ENCODE measurements at regions not wholly inside any gene's neighbourhood (a gene's known extent, or its start where the extent isn't known, plus 50 kb on each side); places are given as distances from the start of the nearest gene placed in this dataset.
"Not testable (repeated sequence)": the region's sequence is repeated elsewhere in the genome, so short reads cannot be mapped to it uniquely, and the experiment has no call there.

DNA sequence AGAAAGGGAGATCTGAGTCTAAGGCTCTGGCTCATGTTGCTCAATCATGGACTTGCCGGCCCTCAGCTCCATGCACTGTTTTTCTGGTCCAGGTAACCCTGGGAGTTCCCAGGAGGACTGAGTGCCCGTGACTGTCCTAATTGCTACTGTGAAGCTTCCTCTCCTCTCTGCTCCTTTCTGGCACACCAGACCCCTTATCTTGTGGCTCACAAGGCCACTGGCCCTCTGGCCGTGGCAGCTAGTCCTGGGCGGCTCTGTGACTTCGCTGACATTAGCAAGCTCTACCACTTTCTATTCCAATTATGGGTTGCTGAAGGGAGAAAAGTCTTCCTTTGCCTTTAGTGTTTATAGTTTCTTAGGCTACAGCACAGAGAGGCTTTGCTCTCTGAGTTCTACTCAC, 380.2 kb downstream of the RWDD3 start:
- DNase-seq (ENCODE audit: low read depth): no peak

DNA sequence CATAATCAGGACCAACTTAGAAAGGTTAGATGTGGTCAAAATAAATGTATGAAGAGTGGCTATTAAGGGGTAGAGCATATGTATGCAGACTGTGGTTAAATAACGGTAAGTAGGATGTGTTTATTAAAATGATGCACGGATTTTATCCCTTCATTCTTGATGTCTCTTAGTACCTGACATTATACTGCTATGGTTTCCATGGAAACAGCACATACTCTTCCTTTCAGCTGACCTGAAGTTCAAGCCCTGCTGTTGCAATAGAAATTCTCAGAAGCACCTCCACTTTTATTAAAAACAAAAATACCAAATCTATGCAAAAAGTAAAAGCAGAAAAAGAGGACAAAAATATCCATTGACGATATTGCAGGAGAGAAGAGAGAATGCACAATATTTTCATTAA, 381.4 kb downstream of the RWDD3 start:
- no peak for DNase-seq (ENCODE audit: low read depth)

DNA sequence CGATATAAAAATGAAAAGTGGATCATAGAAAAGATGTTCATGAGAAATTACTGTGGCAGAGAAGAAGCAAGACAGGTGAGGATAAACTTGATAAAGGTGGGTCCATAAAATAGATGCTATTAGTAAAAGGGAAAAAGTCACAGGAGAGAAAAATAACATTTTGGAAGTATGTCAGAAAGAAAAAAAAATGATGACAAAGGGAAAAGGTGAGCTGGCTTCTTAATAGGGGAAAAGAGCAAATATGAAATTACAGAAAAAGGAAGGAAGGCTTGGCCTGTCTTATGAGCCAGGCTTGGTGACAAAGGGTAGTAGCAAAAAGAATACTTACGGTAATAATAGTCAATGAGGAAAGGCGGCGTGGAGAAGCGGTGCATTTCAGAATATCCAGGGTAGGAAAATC, 386.1 kb downstream of the RWDD3 start:
- no peak for DNase-seq (ENCODE audit: low read depth)

DNA sequence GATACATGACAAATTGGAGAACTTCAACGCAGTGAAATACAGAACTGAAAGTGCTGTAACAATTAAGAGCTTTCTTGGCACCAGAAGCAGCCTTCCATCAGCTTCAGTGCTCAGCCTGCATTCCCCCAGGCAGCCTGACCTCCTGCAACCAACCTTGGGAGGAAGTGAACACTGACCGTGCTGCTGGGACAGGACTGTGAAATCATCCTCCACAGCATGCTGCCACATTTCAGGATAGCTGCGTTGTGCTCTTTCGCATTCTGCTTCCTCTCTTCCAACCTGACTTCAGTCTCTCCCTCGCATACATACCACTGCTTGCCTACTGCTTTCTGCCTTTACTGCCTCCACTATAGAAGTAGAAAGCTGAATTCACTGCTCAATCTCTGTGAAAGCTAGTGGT, 388.6 kb downstream of the RWDD3 start:
- no peak for DNase-seq (ENCODE audit: low read depth)

DNA sequence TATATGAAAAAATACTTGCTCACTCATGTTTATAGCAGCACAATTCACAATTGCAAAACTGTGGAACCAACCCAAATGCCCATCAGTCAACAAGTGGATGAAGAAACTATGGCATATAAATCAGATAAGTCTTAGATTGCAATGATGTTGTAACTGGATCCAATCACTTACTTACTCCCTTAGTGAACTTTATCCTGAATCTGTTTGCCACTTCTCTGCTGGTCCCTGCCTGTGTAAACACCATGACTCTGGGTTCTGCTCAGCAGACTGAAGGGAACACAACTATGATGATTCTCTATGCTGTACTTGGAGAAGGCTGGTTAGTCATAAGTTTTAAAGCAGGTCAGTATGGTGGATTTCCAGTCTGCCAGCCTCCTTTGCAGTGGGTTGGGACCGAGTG, 391.2 kb downstream of the RWDD3 start:
- no peak for DNase-seq (ENCODE audit: low read depth)

DNA sequence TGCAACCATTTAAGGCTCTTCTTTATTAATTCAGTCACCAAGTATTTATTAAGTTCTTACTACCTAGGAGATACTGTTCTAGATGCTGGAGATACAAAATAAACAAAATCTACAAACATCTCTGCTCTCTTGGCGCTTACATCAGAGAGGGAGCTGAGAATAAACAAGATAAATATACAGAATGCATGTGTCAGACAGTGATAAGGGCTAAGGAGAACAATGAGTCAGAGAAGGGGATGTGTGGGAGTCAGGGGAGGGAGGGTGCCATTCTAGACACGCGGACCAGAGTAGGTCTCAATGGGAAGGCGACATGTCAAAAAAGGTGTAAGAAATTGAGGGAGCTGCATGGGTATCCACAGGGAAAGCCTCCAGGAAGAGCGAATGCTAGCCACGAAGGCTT, 393.2 kb downstream of the RWDD3 start:
- no peak for DNase-seq (ENCODE audit: low read depth)

DNA sequence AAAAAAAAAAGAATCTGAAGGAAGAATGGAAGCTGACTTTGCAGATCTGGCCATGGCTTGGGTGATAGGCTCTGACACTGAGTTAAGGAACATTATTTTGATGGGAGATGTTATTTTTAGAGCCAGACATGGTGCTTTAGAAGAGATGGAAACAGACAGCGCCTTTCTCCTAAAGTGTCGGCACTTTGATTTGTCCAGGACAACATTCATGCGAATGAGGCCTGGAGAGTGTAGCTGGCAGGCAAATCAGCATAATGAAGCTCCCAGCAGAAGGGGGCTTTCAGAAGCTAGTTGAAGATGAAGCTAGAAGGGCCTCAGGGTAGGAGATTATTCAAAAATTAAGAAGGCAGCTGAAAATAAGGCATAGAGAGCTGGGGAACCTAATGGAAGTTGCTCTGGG, 397.7 kb downstream of the RWDD3 start:
- DNase-seq (ENCODE audit: low read depth): no peak

DNA sequence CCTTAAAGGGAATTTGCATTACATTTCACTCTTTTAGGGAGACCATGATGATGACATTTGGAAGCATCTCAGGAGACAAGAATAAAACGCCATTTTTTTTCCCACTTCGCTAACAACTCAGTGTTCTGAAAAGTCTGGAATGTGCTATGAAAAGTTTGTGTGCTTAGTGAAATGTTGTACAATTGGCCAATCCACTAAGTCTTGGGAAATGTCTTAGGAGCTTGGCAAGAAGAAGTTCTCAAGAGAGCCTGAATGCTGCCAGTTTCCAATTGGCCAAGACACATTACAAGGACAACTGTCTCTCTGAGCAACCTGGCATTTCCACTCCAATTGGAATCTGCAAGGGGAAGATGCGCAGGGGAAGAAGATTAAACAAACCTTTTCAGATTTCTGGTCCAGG, 401.8 kb downstream of the RWDD3 start:
- DNase-seq (ENCODE audit: low read depth): no peak

DNA sequence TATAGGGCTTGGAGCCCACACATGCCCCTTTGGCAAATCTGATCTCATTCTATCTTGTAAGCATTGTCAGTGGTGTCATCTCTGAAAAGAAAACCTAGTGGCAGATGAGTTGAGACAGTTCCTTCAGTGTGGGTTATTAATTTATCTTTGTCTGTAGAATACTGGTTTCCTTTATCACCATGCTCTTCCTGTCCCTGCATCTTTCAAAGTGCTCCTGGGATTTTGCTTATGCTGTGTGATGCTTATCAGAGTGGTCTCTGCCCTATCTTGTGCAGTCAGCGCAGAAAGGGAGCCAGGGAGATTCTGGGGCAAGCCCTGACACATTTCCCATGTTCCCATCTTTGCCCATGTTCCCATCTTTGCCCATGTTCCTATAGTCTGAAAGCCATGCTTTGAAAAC, 402.9 kb downstream of the RWDD3 start:
- DNase-seq (ENCODE audit: low read depth): no peak

DNA sequence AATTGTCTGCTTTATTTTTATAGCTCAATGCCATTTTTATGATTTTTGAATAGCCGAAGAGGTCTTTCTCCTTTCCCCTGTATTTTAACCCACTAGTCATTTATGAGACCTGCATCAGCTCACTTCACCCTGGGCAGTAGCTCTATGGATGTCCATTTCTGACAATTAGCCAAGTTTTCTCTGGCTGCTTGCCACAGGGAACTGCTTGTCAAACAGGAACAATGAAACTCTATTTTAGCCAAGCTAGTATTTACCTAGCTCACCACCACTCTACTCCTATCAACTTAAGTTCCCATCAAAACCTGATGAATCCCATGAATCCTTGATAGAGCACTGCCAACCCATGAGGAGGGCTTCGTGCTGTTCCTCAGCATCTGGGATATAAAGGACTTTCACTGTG, 406.7 kb downstream of the RWDD3 start:
- DNase-seq (ENCODE audit: low read depth): no peak

DNA sequence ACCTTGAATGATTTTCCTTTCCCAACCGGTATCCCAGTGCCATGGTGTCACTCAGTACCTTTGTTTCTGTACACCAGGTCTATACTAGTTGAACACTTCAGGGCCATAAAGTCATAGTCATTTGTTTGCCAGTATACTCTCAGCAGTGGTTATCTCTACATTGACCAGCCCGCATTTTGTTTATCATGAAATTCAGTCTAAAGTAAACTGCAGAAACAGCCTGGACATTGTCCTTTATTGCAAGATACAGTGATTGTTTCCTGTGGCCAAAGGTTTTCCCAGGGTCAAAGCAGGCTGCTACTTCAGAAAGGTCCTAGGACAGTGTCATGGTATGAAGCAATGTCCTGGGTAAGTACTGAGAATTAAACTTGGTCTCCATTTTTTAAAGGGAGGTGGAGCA, 407.4 kb downstream of the RWDD3 start:
- DNase-seq (ENCODE audit: low read depth): no peak

DNA sequence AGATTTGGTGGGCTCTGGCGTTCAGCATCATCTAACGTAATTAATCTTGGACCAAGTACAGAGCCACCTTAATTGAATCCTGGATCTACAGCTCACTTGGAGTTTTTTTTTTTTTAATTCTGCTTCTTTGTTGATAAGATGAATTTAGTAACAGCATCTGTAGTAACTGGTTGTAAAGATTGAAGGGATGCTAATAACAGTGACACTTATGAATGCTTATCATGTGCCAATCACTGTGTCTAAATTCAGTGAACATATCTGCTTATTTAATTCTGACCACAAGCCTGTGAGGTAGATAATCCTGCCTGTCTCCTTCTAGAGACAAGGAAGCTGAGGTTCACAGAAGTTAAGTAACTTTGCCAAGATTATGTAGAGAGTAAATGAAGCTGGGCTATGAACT, 408.0 kb downstream of the RWDD3 start:
- DNase-seq (ENCODE audit: low read depth): no peak

DNA sequence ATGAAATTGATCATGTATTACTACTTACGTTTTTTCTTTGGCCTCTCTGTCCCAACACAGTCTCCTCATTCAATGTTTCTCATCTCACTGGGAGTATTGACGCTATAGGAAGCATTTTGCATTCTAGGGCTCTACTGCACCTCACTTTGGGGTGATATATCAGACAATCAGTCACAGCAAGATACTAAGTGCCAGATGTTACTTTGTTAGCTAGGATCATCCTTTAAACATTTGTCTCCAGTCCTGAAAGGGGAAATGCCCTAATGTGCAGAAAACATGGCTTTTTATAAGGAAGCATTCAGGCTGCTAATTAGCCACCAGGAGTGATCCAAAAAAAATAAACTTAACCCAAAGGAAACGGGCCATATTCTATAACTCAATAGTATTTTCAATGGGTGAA, 409.1 kb downstream of the RWDD3 start:
- DNase-seq (ENCODE audit: low read depth): no peak

DNA sequence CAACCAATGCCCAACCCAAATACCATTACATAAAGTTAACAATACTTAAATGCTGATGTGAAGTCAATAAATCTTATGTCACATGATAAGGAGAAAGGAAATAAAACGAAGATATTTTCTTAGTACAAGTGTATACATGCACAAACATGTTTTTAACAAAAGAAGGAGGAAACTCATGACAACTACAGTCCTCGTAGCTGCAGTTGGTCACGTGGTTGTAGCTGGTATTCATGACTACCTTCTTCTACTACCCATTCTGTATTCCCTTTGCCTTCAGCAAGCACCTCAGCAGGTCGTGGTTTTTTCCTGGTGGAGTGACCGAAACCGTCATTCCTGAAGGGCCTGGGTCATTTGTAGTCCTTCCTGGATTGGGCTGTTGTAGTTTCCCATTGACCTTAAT, 411.1 kb downstream of the RWDD3 start:
- DNase-seq (ENCODE audit: low read depth): not testable (repeated sequence)

DNA sequence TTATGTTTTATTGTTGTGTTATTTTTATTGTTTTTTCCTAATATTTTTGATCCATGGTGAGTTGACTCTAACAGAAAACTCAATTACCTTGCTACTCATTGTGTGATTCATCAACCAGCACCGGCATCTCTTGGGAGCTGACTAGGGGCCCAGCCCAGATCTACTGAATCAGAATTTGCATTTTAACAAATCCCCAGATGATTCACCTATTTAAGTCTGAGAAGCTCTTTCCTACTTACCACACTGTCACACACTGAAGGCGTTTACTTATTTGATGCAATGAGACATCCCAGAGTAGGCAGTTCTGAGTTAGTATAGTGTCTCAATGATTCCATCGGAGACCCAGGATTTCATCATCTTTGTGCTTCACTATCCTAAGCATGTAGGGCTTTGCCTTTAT, 416.6 kb downstream of the RWDD3 start:
- DNase-seq (ENCODE audit: low read depth): no peak

DNA sequence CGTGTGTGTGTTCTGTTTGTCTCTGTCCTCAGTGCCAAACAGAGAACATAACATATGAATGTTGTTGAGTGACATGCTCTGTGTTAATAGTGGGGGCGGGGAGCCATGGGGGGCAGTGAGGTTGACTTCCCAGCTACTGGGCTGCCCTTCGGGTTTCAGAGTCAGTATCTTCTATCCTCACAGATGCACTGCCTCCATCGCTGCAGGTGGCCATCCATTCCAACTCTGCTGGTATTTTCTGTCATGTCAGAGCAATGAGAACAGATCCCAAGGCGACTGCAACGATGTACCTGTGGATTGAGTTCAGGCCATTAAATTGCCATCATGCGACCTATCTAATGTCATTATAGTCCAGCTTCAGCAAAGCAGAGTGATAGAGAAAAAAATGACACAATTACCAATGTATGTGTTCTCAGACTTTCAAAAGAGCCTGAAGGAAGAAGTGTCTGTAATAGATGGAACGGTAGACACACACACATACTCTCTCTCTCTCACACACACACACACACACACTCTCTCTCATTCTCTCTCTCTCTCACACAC, 418.5 kb downstream of the RWDD3 start:
- no peak for DNase-seq (ENCODE audit: low read depth)

DNA sequence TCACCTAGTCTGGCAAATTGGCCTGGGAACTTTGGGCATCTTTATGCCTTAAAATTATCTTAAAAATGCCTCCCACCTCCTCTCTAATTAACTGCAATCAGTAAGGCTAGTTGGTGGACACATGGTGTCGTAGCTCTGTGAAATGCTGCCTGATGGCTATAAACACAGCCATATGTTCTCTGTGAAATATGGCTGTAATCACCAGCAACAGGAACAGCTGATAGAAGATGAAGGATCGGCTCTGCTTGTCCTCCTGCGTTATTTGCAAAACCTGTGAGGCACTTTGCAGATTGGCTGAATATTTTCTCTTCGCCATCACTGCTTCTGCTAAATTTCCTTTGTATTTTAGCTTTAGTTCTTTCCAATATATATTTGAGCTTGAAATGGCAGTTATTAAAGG, 419.6 kb downstream of the RWDD3 start:
- DNase-seq (ENCODE audit: low read depth): no peak

DNA sequence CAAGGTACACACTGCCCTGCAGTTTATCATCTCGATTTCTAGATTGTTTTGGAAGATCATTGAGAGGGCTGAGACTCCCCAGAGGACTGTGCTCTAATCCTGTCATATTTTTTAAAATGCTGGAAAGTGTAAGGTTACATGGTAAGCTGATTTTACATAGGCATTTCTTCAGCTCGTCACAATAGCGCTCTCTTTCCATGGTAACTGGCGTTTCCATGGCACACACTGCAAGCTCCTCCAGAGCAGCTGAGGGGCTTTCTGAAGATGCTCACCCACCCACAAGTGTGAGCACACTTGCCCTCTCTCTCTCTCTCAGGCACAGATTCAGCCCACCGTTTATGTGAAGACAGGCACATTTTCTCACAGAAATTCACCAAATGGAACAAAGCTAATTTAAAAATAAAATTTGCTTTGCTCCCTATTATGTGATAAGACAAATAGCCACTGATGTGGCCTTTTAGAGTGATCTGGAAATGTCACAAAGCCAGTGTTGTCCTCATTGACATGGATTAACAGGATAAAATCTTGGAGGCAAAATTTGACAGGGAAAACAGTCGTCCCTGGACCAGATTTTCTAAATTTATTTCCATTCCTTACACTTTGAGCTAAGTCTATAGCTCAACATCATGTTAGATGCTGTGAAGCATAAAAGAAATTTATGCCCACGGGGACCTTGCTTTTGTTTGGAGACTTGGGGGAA, 421.5 kb downstream of the RWDD3 start:
- no peak for DNase-seq (ENCODE audit: low read depth)

DNA sequence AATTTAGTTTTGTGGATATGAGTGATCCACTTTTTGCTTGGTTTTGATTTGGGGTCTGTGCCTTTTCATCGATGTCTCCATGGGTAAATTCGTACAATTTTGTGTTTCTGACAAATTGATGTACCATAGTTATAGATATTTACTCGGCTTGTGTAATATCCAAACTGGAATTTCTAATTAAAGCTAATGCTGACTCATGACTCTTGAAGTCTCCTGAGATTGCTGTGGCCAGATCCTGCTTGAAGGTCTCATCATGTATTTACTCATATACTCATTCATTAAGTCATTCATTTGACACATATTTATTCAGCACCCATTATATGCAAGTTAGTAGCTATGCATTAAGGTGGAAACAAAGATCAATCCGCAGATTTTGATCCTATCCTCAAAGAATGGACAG, 423.2 kb downstream of the RWDD3 start:
- no peak for DNase-seq (ENCODE audit: low read depth)

DNA sequence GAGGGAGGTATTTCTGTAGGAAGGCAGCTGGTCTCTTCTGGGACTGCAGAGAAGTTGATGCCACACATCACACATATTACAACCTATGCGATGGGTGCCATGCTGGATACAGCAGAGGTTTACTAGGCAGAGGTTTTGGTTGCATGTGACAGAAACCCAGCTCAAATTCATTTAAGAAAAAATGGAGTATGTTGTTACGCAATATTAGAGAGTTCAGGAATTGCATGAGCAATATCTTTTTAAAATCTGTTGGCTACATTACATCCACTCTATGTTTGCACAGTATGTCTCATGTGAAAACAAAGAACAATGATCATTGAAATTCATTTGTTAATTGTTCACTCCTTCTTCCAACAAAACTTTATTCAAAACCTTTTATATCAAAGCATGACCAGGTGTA, 425.2 kb downstream of the RWDD3 start:
- no peak for DNase-seq (ENCODE audit: low read depth)

DNA sequence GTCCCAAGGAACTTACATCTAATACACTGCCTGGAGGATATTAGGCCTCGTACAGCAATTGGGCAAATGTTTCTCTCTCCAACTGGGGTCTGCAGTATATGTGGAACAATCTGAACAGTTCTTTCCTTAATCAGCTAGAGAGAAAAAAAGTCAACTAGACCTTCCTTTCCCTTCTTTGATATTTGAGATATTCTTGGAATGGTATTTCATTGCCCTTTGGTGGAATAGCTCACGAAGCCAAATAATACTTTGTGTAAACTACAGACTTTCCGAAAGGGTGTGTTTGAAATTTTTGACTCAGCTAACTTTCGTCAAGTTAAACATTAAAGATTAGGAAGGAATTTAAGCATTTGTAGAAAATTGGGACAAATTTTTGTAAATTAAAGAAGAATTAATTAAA, 425.6 kb downstream of the RWDD3 start:
- DNase-seq (ENCODE audit: low read depth): no peak

DNA sequence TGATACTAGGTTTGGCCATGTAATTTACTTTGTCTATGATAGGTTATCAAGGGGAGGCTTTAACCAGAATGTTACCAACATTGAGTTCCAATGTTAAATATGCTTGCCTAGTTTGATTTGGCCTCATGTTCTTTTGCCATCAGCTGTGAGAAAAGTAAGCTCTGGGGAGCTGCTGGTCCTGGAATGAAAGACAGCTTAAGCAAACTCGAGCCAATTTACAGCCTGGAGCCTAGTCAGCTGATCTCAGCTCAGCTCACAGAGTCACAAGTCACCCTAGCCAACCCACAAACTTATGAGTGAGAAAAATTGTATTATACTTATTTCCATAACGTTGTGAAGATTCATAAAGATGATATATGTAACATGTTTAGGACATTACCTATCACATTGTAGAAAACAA, 426.7 kb downstream of the RWDD3 start:
- DNase-seq (ENCODE audit: low read depth): no peak

DNA sequence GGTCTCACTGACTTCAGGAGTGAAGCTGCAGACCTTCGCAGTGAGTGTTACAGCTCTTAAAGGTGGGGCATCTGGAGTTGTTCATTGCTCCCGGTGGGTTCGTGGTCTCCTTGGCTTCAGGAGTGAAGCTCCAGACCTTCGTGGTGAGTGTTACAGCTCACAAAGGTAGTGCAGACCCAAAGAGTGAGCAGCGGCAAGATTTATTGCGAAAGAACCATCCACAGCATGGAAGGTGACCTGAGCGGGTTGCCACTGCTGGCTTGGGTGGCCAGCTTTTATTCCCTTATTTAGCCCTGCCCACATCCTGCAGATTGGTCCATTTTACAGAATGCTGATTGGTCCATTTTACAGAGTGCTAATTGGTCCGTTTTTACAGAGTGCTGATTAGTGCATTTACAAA, 429.5 kb downstream of the RWDD3 start:
- not testable (repeated sequence) for DNase-seq (ENCODE audit: low read depth)

DNA sequence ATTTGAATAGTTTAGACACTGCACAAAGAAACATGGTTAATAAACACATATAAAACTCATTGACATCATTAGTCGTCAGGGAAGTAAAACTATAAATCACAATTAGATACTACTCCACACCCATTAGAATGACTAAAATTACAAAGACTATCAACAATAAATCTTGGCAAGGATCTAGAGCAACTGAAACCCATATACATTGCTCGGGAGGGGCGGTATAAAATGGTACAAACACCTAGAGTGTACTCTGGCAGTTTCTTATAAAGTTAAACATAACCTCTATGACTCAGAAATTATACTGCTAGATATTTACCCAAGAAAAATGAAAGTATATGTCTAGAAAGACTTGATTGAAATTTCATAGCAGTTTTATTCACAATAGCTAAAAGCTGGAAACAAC, 434.2 kb downstream of the RWDD3 start:
- DNase-seq (ENCODE audit: low read depth): no peak

DNA sequence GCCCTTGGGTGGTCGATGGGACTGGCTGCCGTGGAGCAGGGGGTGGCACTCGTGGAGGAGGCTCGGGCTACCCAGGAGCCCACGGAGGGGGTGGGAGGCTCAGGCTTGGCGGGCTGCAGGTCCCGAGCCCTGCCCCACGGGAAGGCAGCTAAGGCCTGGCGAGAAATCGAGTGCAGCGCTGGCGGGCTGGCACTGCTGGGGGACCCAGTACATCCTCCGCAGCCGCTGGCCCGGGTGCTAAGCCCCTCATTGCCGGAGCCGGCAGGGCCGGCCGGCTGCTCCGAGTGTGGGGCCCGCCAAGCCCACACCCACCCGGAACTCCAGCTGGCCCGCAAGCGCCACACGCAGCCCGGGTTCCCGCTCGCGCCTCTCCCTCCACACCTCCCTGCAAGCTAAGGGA, 435.6 kb downstream of the RWDD3 start:
- DNase-seq (ENCODE audit: low read depth): not testable (repeated sequence)

Measured in iris pigment epithelial cell (primary cell).